ENCODE measurements at regions not wholly inside any gene's neighbourhood (a gene's known extent, or its start where the extent isn't known, plus 50 kb on each side); places are given as distances from the start of the nearest gene placed in this dataset.

GRCh38 chr18:54717673-54718407 is 110.4 kb upstream of the RAB27B start:
- peak; percentile 26 for DNase-seq (ENCODE audit: low spot score)

- DNase-seq (ENCODE audit: low spot score) = no peak
Measured at GRCh38 chr18:54718408-54718773, 109.9 kb upstream of the RAB27B start.

DNA sequence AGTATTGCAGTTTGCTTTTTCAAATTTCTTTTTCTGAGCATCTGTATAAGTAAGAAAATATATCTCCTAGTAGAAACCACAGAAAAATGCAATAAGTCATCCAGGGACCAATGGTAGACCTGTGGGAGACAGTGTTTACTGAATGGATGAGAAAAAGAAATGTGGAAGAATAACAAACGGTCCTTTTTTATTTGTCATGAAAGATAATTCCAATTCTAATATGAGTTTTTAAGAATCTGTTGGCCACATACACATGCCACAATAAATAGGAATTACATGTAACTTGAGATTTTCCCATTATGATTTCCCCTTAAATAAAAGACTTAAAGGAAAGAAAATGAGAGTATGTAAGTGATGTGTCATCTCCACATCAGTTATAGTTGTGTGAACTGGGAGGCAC is 107.7 kb upstream of the RAB27B start:
- DNase-seq (ENCODE audit: low spot score) = no peak

DNA sequence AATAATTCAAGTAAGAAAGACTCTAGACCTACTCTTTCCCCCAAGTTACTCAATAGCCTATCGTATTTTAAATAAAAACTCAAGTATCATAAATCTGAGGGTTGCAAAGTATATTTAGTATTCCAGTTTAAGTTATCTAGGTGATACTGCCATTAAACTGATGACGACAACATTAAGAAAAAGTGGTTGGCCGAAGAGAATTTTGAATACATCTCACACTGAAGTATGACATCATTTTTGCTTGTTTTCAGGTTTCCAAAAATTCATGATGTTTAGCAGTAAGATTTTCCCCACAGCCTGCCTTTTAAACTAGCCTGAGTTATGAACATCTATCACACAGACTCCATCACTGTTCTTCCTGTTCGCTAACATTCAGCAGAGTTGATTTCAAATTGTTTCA is 102.1 kb upstream of the RAB27B start:
- no peak for DNase-seq (ENCODE audit: low spot score)

DNA sequence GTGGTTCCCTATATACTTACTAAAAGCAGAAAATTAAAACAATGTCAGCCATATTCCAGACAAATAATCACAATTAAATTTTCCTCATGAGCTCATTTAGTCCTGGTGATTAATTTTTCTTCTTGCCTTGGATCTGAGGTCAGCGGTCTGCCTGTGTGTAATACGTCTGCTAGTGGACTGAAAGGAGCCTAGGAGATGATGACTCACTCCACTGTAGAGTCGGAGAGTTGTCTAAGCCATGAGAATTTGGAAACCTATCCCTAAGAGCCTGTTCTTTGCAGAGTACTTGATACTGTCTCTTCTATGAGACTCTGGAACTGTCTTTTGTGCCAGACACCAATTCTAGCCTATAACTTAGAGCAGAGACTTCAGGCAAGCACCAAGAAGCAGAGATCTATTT is 94.2 kb upstream of the RAB27B start:
- no peak for DNase-seq (ENCODE audit: low spot score)

DNA sequence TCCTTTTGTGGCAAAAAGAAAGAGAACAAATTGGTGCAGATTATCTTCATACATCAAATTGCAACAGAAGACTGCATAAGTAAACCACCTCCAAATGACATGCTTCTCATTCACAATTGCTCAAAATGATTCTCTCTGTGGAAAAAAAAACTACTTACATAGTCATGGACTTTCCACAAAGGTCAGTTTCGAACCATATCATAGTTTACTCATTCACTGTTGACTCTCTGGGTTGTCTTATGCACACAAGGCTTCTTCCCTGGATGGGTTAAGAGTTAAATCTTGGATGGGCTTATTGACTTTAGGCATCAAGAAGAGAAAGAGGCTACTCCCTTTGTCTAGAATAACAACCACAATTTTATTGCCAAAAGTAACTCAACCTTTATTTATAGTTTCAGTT is 91.3 kb upstream of the RAB27B start:
- DNase-seq (ENCODE audit: low spot score) = no peak

DNA sequence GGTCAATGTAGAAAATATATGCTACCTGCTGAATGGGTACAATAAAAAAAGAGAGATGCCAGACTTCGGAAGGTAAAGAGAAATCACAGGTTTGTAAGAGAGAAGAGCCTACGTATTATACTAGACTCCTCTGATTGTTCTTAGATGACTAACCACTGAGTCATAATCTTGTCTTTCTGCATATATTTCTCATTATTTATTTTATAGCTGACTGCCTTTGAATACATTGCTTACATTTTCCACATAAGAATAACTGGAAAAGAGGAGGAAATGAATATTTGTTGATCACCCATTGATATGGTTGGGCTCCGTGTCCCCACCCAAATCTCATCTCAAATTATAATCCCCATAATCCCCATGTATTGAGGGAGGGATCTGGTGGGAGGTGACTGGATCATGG is 90.3 kb upstream of the RAB27B start:
- DNase-seq (ENCODE audit: low spot score) = no peak

DNA sequence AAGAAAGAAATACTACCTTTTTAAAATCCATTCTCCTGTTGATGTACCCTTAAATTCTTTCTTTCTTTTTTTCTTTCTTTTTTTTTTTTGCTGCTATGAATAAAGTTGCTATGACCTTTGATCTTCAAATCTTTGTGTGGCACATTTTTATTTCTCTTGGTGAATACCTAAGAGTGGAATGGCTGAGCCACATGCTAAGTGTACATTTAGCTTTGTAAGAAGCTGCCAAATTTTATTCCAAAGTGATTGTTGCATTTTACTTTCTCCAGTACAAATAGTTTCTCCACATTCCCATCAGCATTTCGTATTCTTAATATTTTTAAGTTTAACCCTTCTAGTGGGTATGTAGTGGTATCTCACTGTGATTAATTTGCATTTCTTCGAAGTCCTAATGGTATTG is 88.8 kb upstream of the RAB27B start:
- DNase-seq (ENCODE audit: low spot score) = no peak

DNA sequence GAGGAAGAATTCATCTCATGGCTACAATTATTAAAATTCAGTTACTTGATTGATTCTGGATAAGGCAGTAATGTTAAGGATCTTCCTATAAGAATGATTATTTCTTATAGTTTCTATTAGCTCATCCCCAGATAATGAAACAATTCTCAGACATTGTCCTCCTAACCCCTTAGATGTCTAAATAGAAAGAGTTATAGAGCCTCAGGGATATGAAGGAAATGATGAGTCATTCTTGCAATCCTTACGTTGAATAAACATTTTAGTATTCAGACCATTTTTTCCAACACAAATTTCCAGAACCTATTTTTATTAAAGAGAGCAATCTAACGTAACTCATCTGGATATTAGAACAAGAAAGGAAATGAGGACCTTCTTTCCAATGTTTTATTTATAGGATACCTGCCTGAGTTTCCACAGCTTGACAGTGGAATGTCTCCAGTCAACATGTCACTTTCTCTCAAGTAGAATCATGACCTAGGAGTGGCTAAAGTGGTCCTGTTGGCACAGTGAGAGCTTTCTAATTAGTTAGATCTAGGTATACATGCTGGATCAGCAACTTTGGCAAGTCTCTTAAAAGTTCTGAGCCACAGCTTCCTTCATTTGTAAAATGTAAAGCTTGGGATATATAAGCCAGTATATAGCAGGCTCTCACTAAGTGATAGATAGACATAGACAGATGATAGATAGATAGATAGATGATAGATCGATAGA is 88.0 kb upstream of the RAB27B start:
- no peak for DNase-seq (ENCODE audit: low spot score)

GRCh38 chr18:54742120-54742519 is 86.2 kb upstream of the RAB27B start:
- no peak for DNase-seq (ENCODE audit: low spot score)

GRCh38 chr18:54742659-54743604 is 85.3 kb upstream of the RAB27B start:
- DNase-seq (ENCODE audit: low spot score) = no peak

DNA sequence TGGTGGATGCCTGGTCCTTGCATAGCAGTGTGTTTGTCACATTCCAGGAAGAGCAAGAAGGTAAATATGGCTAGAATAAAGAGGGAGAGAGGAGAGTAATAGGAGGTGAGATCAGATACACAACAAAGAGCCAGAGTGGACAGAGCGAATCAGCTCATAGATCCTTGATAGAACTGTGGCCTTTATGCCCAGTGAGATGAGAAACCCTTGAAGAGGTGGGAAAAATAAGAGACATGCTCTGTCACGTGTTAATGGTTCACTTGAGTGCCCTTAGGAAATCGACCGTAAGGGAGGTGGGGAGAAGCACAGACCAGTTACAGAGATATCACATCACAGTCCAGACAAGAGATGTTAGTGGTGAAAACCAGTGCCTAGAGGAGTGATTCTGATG is 84.7 kb upstream of the RAB27B start:
- no peak for DNase-seq (ENCODE audit: low spot score)

DNA sequence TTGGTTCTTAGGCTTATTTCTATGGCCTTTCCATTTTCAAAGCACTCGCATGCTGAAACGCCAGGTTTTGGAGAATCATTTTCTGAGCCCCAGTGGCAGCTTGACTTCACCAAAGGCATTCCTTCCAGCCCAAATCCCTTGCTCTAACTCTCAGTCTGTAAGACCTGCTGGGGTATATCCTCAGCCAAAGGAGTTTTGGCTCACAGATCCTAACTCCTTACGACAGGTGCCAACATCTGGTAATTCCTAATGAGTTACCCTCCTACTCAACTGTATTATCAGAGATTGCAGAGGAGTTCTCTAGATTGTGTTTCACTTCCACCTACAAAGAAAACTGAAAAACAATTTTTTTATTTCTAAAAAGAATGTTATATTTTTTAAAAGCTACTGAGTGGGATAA is 79.0 kb upstream of the RAB27B start:
- DNase-seq (ENCODE audit: low spot score) = no peak

GRCh38 chr18:54750350-54750749 is 77.9 kb upstream of the RAB27B start:
- DNase-seq (ENCODE audit: low spot score) = no peak

DNA sequence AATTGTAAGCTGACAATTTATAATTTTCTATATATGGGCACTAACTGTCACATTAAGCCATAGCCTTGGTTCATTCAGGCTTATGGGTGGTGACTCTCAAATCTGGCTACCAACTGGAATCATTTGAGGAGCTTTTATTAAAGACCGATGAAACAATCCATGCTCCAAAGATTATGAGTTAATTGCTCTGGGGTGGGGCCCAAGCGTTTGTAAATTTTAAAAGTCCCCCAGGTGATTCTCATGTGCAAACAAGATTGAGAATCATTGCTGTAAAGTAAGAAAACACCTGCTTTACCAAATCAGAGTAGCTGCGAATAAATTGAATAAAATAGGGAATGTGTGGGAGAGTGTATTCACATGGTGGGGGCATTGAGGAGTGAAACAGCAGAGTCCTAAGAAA is 76.1 kb upstream of the RAB27B start:
- DNase-seq (ENCODE audit: low spot score) = no peak

DNA sequence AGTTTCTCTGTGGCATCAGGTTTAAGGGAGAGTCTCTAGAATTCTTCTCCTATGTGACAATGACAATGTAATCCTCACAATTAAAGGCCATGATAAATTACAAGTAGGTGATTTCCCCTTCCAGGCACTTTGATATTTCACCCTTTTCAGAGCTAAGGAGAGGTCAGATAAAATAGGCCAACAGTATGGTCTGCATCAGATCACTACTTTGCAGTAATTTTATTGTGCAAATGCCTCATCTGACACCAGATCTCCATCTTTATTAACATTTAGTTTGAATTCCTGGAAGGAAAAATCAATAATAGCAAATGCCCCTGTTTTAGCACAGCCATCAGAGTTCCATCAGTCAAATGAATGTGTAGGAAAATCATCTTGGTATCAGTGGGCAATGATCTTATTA is 72.8 kb upstream of the RAB27B start:
- DNase-seq (ENCODE audit: low spot score) = no peak

- DNase-seq (ENCODE audit: low spot score) = no peak
Measured at GRCh38 chr18:54762386-54762785, 65.9 kb upstream of the RAB27B start.

DNA sequence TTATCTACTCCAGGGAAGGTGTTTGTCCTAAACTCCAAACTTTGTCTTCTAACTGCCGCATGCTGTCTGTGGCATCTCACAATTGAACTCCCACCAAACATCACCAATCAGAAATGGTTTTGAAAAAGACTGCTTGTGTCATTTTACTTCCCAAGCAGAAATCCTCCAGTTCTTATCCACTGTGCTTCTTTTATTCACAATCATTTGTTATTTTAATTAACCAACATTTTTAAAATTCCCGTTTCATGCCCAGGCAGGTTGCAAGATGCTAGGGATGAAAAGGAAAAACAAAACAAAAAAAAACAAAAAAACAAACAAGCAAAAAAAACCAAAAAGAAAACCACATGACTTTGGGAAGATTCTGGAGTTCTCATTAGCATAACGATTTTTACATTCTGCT is 63.5 kb upstream of the RAB27B start:
- DNase-seq (ENCODE audit: low spot score) = no peak

GRCh38 chr18:54765636-54766375 is 62.5 kb upstream of the RAB27B start:
- DNase-seq (ENCODE audit: low spot score) = no peak

GRCh38 chr18:54766634-54767033 is 61.6 kb upstream of the RAB27B start:
- no peak for DNase-seq (ENCODE audit: low spot score)

- no peak for DNase-seq (ENCODE audit: low spot score)
Measured at GRCh38 chr18:54767098-54767497, 61.2 kb upstream of the RAB27B start.
